ENCODE measurements at regions not wholly inside any gene's neighbourhood (a gene's known extent, or its start where the extent isn't known, plus 50 kb on each side); places are given as distances from the start of the nearest gene placed in this dataset.
"Not testable (repeated sequence)": the region's sequence is repeated elsewhere in the genome, so short reads cannot be mapped to it uniquely, and the experiment has no call there.

GRCh38 chr13:48849515-48849914 is 126.2 kb upstream of the FNDC3A start:
- no peak for DNase-seq

GRCh38 chr13:48851707-48852106 is 124.0 kb upstream of the FNDC3A start:
- no peak for DNase-seq

GRCh38 chr13:48852911-48853727 is 122.6 kb upstream of the FNDC3A start:
- no peak for DNase-seq

- no peak for DNase-seq
Measured at GRCh38 chr13:48853728-48854102, 122.0 kb upstream of the FNDC3A start.

GRCh38 chr13:48857576-48857975 is 118.1 kb upstream of the FNDC3A start:
- DNase-seq, result no peak

GRCh38 chr13:48858122-48858902 is 117.4 kb upstream of the FNDC3A start:
- DNase-seq, result no peak

- DNase-seq, result no peak
Measured at GRCh38 chr13:48859272-48860105, 116.2 kb upstream of the FNDC3A start.

- DNase-seq, result no peak
Measured at GRCh38 chr13:48860364-48860763, 115.3 kb upstream of the FNDC3A start.

GRCh38 chr13:48862572-48862971 is 113.1 kb upstream of the FNDC3A start:
- DNase-seq, result no peak

GRCh38 chr13:48864100-48864499 is 111.6 kb upstream of the FNDC3A start:
- no peak for DNase-seq

GRCh38 chr13:48866249-48866648 is 109.5 kb upstream of the FNDC3A start:
- DNase-seq, result no peak

- no peak for DNase-seq
Measured at GRCh38 chr13:48873081-48873480, 102.6 kb upstream of the FNDC3A start.

GRCh38 chr13:48873587-48873986 is 102.1 kb upstream of the FNDC3A start:
- no peak for DNase-seq

- DNase-seq, result no peak
Measured at GRCh38 chr13:48874165-48874564, 101.5 kb upstream of the FNDC3A start.

GRCh38 chr13:48875047-48875446 is 100.7 kb upstream of the FNDC3A start:
- no peak for DNase-seq

- DNase-seq, result no peak
Measured at GRCh38 chr13:48876289-48876688, 99.4 kb upstream of the FNDC3A start.

- DNase-seq, result no peak
Measured at GRCh38 chr13:48879432-48879831, 96.3 kb upstream of the FNDC3A start.

- DNase-seq, result no peak
Measured at GRCh38 chr13:48879854-48880253, 95.9 kb upstream of the FNDC3A start.

- DNase-seq, result not testable (repeated sequence)
Measured at GRCh38 chr13:48883786-48884185, 91.9 kb upstream of the FNDC3A start.

GRCh38 chr13:48885027-48885395 is 90.7 kb upstream of the FNDC3A start:
- no peak for DNase-seq

- no peak for DNase-seq
Measured at GRCh38 chr13:48888613-48889012, 87.1 kb upstream of the FNDC3A start.

GRCh38 chr13:48890391-48890790 is 85.3 kb upstream of the FNDC3A start:
- DNase-seq, result no peak

- no peak for DNase-seq
Measured at GRCh38 chr13:48891586-48891985, 84.1 kb upstream of the FNDC3A start.
